Coronary artery (tissue), 2 donors: ENCODE measurements at regions not wholly inside any gene's neighbourhood (a gene's known extent, or its start where the extent isn't known, plus 50 kb on each side); places are given as distances from the start of the nearest gene placed in this dataset.

ENCODE experiments used
- DNase-seq: peaks from one replicate; pipeline ENCODE4 v3.0.0-alpha.2; 2017; ENCODE audit warnings: low spot score
- H3K27ac ChIP-seq, 2 donors: fragments of 200-600 bp; sonication (generic); one replicate each; pipeline ENCODE4 v1.5.1; 2016 to 2019
- H3K4me3 ChIP-seq: fragments of 200-600 bp; sonication (generic); 2 replicates; pipeline ENCODE4 v1.5.1; 2016; ENCODE audit warnings: mild to moderate bottlenecking, moderate library complexity
- TF ChIP-seq, protein P1 (sequence below): fragments of 200-600 bp; sonication (generic); IDR thresholded peaks from one replicate; pipeline ENCODE4 v1.5.1; 2019; ENCODE audit warnings: antibody characterized with exemption

DNA sequence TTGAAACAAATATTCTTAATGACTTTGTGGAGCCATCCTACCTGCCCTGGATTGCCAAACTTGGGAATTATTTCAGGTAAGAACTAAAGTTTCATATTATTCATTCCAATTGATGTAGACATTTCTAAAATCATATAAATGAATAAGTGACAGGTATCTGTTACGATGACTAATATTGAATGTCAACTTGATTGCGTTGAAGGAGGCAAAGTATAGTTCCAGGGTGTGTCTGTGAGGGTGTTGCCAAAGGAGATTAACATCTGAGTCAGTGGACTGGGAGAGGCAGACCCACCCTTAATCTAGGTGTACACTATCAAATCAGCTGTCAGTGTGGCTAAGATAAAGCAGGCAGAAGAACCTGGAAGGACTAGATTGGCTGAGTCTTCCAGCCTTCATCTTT, 1688.4 kb upstream of the CDH9 start:
- no peak for DNase-seq
- Histone ChIP-seq H3K4me3 (no peak overlapping the region), H3K27ac (no peak overlapping the region)
- TF ChIP-seq, protein P1, sequence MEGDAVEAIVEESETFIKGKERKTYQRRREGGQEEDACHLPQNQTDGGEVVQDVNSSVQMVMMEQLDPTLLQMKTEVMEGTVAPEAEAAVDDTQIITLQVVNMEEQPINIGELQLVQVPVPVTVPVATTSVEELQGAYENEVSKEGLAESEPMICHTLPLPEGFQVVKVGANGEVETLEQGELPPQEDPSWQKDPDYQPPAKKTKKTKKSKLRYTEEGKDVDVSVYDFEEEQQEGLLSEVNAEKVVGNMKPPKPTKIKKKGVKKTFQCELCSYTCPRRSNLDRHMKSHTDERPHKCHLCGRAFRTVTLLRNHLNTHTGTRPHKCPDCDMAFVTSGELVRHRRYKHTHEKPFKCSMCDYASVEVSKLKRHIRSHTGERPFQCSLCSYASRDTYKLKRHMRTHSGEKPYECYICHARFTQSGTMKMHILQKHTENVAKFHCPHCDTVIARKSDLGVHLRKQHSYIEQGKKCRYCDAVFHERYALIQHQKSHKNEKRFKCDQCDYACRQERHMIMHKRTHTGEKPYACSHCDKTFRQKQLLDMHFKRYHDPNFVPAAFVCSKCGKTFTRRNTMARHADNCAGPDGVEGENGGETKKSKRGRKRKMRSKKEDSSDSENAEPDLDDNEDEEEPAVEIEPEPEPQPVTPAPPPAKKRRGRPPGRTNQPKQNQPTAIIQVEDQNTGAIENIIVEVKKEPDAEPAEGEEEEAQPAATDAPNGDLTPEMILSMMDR = no peak

DNA sequence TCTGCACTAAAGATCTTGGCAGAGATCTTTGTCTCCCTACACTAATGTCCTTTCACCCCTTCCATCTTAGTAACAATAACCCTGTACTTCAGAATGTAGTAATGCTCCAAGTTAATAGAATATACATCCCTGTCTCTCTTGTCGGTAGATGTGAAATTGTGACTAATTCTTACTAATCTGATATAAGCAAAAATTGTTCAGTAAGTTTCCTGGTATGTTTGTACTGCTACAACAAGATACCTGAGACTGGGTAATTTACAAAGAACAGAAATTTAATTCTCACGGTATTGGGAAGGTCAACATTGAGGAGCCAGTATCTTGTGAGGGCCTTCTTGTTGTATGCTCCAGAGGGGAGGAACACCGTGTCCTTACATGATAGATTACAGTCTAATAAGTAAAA, 1686.6 kb upstream of the CDH9 start:
- Histone ChIP-seq H3K27ac (no peak overlapping the region), H3K4me3 (no peak overlapping the region)
- TF ChIP-seq, protein P1 = no peak
- no peak for DNase-seq

DNA sequence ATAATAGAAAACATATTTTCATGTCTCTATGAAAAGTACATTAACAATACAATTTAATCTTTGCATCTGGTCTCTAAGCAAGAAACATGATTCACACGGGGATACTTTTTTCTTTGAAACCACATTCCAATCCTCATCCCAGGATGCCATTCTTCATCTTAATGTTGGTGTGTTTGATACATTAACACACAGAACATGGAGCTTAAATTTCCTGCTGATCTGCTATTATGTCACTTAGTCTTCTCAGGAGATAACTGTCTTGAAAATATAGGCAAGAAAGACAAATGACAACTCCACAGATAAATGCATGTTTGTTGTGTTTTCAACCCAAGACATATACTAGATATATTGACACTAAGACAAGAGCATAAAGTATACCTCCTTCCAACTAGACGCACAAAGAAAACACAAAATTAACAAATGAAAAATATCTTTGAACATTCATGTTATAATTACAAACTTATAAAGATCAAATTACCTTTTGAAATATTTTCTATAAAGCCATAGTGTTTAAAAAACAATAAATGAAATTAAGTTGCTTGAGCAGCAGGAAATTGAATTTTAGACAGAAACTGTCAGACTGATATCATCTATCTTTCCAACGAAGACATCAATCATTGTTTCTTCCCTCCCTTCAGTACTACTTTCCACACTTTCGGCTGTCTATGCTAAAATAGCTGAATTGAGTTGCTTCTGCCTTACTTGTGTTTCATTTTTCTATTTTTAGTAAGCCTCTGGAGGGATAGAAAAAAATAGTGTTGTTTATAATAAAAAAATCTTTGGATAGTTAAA, 1676.7 kb upstream of the CDH9 start:
- Histone ChIP-seq H3K27ac (no peak overlapping the region), H3K4me3 (no peak overlapping the region)
- TF ChIP-seq, protein P1 = no peak
- no peak for DNase-seq

DNA sequence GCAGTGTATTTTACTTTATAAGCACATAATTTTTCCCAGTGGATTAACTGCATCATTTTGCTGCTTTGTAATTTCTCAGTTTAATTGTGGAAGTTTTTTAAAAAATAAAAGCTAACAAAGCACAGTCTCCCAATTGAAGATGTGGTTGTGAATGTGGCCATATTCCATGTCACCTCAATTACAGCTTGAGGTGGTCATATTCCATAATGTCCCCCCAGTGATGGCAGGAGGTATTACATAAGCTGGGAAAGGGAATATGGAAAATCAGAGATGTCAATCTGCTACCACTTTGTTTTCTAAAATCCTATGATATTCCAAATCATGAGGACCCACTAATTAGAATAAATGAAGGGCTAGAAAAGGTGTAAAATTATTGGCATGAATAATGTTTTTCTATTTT, 1672.0 kb upstream of the CDH9 start:
- Histone ChIP-seq H3K27ac (no peak overlapping the region), H3K4me3 (no peak overlapping the region)
- no peak for DNase-seq
- TF ChIP-seq, protein P1 = no peak

DNA sequence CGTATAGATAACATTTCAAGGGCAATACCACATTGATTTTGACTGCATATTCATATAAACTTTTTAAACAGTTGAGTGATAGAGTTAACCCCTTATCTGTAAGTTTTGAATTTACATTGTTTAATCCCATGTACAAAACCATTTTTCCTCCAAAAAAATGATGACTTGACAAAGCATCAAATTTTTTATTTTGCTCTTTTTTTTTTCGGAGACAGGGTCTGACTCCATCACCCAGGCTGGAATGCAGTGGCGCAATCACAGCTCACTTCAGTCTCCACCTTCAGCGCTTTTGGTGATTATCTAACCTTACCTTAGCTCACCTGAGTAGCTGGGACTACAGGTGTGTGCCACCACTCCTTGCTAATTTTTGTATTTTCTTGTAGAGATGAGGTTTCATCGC, 1670.1 kb upstream of the CDH9 start:
- DNase-seq = no peak
- TF ChIP-seq, protein P1 = no peak
- H3K4me3 ChIP-seq = no peak overlapping the region
- H3K27ac ChIP-seq = no peak overlapping the region

DNA sequence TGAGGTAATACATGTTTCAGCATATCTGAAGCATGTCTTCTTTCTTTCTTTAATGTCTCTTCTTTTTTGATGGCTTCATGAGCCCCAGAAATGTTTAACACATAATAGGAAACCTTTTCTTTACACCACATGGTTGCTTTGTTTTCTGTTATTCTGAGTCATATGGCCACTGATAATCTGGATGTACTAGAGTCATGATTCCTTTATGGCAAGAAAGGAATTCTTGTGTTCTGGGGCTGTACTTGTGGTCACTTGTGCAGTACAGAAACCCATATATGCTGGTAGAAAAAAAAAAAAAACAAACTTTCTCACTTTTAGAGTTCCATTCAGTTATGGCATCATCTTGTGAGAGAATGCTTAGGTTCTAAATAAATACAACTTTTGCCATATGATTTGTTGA, 1669.3 kb upstream of the CDH9 start:
- TF ChIP-seq, protein P1 = no peak
- Histone ChIP-seq H3K4me3 (no peak overlapping the region), H3K27ac (no peak overlapping the region)
- DNase-seq = no peak

DNA sequence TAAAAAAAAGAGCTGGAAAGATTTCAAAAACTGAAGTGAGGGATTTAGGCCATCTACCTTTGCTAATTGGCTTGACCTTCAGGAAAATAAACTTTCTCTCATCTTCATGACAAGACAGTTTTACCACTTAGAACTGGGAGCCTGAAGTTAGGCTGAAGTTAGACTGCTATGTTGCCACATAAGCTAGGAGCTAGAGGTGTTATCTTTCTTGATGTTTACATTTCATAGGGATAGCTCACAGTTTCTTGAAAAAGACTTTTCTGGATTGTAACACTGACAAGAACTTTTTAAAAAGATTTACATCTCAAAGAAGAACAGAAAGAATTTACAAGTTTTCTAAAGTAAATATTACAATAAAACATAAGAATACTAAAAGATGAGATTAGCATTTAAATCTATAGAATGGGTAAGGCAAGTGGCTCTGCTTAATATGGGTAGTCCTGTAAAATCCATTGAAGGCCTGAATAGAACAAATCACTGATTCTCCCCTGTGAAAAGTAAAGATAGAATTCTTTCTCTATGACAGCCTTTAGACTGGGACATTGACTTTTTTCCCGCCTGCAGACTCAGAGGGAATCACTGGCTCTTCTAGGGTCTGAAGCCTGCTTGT, 1665.4 kb upstream of the CDH9 start:
- Histone ChIP-seq H3K27ac (no peak overlapping the region), H3K4me3 (no peak overlapping the region)
- no peak for DNase-seq
- TF ChIP-seq, protein P1 = no peak
